B cell (primary cell): ENCODE measurements at regions not wholly inside any gene's neighbourhood (a gene's known extent, or its start where the extent isn't known, plus 50 kb on each side); places are given as distances from the start of the nearest gene placed in this dataset.

Experiments
- ATAC-seq: fragments of 200-7000 bp; cut with Tn5 transposase; one replicate; pipeline ENCODE4 v1.10.0; 2021; ENCODE audit warnings: low read depth, mild to moderate bottlenecking, moderate number of reproducible peaks, moderate library complexity
- CTCF ChIA-PET: fragments of 350-600 bp; sonication (Branson Sonifier 250); formaldehyde crosslinking; loops from one replicate; lab custom pipeline; 2021; ENCODE audit warnings: antibody characterized with exemption, inconsistent platforms; lab: Charles Lee
- POLR2A ChIA-PET: fragments of 350-600 bp; sonication (Branson Sonifier 250); formaldehyde crosslinking; loops from one replicate; lab custom pipeline; 2021; ENCODE audit warnings: antibody characterized with exemption; lab: Charles Lee
- DNase-seq: peaks from one replicate; pipeline ENCODE4 v3.0.0; 2013
- H2AFZ ChIP-seq: 2 replicates; pipeline ENCODE4 v1.6.1; 2012; ENCODE audit warnings: mild to moderate bottlenecking, low read depth, low read length; ENCODE audit not compliant: insufficient read depth, poor library complexity, severe bottlenecking
- H3K27ac ChIP-seq, 2 donors: 1 replicate in 1 of 2; 2 replicates in 1 of 2; pipeline ENCODE4 v1.5.1; 2012 to 2013; ENCODE audit warnings: low read length in 2 of 2, mild to moderate bottlenecking in 2 of 2, moderate library complexity in 1 of 2
- H3K27me3 ChIP-seq, 4 experiments: fragments of 200-600 bp in 1 of 4; sonication (generic) in 1 of 4; replicated peaks in 1 of 4; 1 replicate in 2 of 4; 2 replicates in 2 of 4; pipeline versions ENCODE4 v1.6.1 to v1.7.0; 2013 to 2016; ENCODE audit warnings: low read length in 3 of 4, mild to moderate bottlenecking in 2 of 4, mixed read lengths in 1 of 4, moderate library complexity in 1 of 4; ENCODE audit not compliant: insufficient read depth in 4 of 4, control insufficient read depth in 3 of 4; ENCODE audit errors: control extremely low read depth in 1 of 4
- H3K36me3 ChIP-seq, 2 experiments: replicated peaks in 1 of 2; 1 replicate in 1 of 2; 2 replicates in 1 of 2; pipeline versions ENCODE4 v1.6.1 to v1.7.1; 2013; ENCODE audit warnings: low read length in 1 of 2; ENCODE audit not compliant: insufficient read depth in 2 of 2, control insufficient read depth in 1 of 2; ENCODE audit errors: control extremely low read depth in 1 of 2, extremely low read depth in 1 of 2
- H3K4me1 ChIP-seq, 2 donors: fragments of 200-600 bp in 1 of 2; sonication (generic) in 1 of 2; 1 replicate in 1 of 2; 2 replicates in 1 of 2; pipeline versions ENCODE4 v1.5.1 to v1.6.1; 2013 to 2017; ENCODE audit warnings: low read length in 2 of 2; ENCODE audit not compliant: control insufficient read depth in 2 of 2, insufficient read depth in 2 of 2
- H3K4me2 ChIP-seq: replicated peaks from 2 replicates; pipeline ENCODE3; 2012; ENCODE audit warnings: mild to moderate bottlenecking, low read depth, low read length; ENCODE audit not compliant: poor library complexity, severe bottlenecking
- H3K4me3 ChIP-seq, 5 experiments: fragments of 200-600 bp in 1 of 5; sonication (generic) in 1 of 5; 1 replicate in 3 of 5; 2 replicates in 2 of 5; pipeline versions ENCODE4 v1.5.1 to v1.7.0; 2011 to 2016; ENCODE audit warnings: low read length in 4 of 5, mild to moderate bottlenecking in 4 of 5, low read depth in 2 of 5, control low read depth in 1 of 5, moderate library complexity in 1 of 5; ENCODE audit not compliant: insufficient read depth in 1 of 5; ENCODE audit errors: control extremely low read depth in 1 of 5, extremely low read depth in 1 of 5
- H3K79me2 ChIP-seq: fragments of 200-600 bp; sonication (generic); one replicate; pipeline ENCODE4 v1.6.0; 2016; ENCODE audit warnings: low read length; ENCODE audit not compliant: control insufficient read depth, insufficient read depth
- H3K9ac ChIP-seq: fragments of 200-600 bp; sonication (generic); 2 replicates; pipeline ENCODE4 v1.6.1; 2017; ENCODE audit warnings: mild to moderate bottlenecking, low read length, moderate library complexity
- H3K9me3 ChIP-seq, 3 donors: one replicate each; pipeline versions ENCODE4 v1.6.1 to v1.7.1; 2013; ENCODE audit warnings: low read length in 2 of 3; ENCODE audit not compliant: control insufficient read depth in 2 of 3, insufficient read depth in 1 of 3; ENCODE audit errors: control extremely low read depth in 1 of 3
- H4K20me1 ChIP-seq: 2 replicates; pipeline ENCODE4 v1.6.0; 2012; ENCODE audit warnings: mild to moderate bottlenecking, low read length; ENCODE audit not compliant: insufficient read depth, control insufficient read depth, poor library complexity, severe bottlenecking
- H3K27ac Mint-ChIP-seq: one replicate; pipeline ENCODE4 v1.8.0; 2021; ENCODE audit warnings: mixed read lengths
- H3K27me3 Mint-ChIP-seq: one replicate; pipeline ENCODE4 v1.8.0; 2021; ENCODE audit warnings: mixed read lengths
- H3K4me1 Mint-ChIP-seq: one replicate; pipeline ENCODE4 v1.8.0; 2021; ENCODE audit warnings: mixed read lengths
- H3K4me3 Mint-ChIP-seq: one replicate; pipeline ENCODE4 v1.8.0; 2021; ENCODE audit warnings: mixed read lengths
- H3K9me3 Mint-ChIP-seq: one replicate; pipeline ENCODE4 v1.8.0; 2022; ENCODE audit warnings: mixed read lengths; ENCODE audit not compliant: insufficient read depth
- CTCF ChIP-seq: fragments of 200-600 bp; IDR thresholded peaks from one replicate; pipeline ENCODE4 v1.8.0; 2022; ENCODE audit warnings: antibody characterized with exemption, mild to moderate bottlenecking
- EZH2 ChIP-seq: IDR thresholded peaks from 2 replicates; pipeline ENCODE4 v1.6.1; 2012; ENCODE audit warnings: borderline replicate concordance, low read depth, mild to moderate bottlenecking, moderate library complexity, low read length; ENCODE audit not compliant: insufficient read depth, poor library complexity, severe bottlenecking
- WGBS: methylation state at CpG from one replicate; pipeline ENCODE4 v1.1.5; 2013; ENCODE audit warnings: missing lambda C conversion rate; ENCODE audit not compliant: insufficient coverage; 5-methylcytosine and 5-hydroxymethylcytosine counted together
- intact Hi-C: fragments of 100-400 bp; cut with micrococcal nuclease; formaldehyde crosslinking; loops from one replicate; pipeline ENCODE4 v1.10.0; 2022

GRCh38 chr13:21297447-21297846 lies 121.0 kb downstream of the MRPL57 start:
- peak overlapping the region; percentile 7 to 22 for H3K27ac ChIP-seq

More at GRCh38 chr13:21297447-21297846, 121.0 kb downstream of the MRPL57 start:
- no peaks in the 10 kb centered on the region for H3K27me3 Mint-ChIP-seq
- peak overlapping the region; percentile 94 for H2AFZ ChIP-seq
- ChIA-PET CTCF (interaction anchor here (0.8 to 6.2 kb wide), 13 partner anchors 12 to 354 kb away, joined by 3 to 83 read pairs (median 4); partner anchors contain the start of genes MICU2, MRPL57, SKA3 and ZDHHC20), POLR2A (interaction anchor here (0.6 to 0.9 kb wide), 3 partner anchors 101 to 524 kb away, joined by 3 read pairs; partner anchors contain the start of genes MRPL57 and SKA3)
- peak overlapping the region; percentile 89 for H3K27ac Mint-ChIP-seq
- TF ChIP-seq EZH2 (no peak), CTCF (no peak)
- H3K9ac ChIP-seq: peak overlapping the region; percentile 75
- ATAC-seq: no peak
- no peaks in the 10 kb centered on the region for H3K36me3 ChIP-seq
- peak overlapping the region in 3 of 5 experiments; percentile 73 to 88 (median 82) for H3K4me3 ChIP-seq
- no peaks in the 10 kb centered on the region for H3K9me3 ChIP-seq
- H3K4me1 ChIP-seq: peaks cover 15 to 18% of the 10 kb centered on the region in 2 donors
- H3K4me2 ChIP-seq: peak overlapping the region; percentile 92
- H3K4me3 Mint-ChIP-seq: peak overlapping the region; percentile 89
- H3K27me3 ChIP-seq: no peaks in the 10 kb centered on the region
- H4K20me1 ChIP-seq: no peaks in the 10 kb centered on the region
- intact Hi-C loops: loop anchor here (5.0 kb wide), 1 partner anchor 1665 kb away; the partner anchor contains the start of gene MPHOSPH8
- peaks cover 17% of the 10 kb centered on the region for H3K4me1 Mint-ChIP-seq
- no peaks in the 10 kb centered on the region for H3K9me3 Mint-ChIP-seq
- DNase-seq: no peak
- peaks cover 4% of the 10 kb centered on the region for H3K79me2 ChIP-seq
- WGBS: 100% methylated on average over 1 of the region's 2 CpGs
